GM12872 (cell line): ENCODE measurements at regions not wholly inside any gene's neighbourhood (a gene's known extent, or its start where the extent isn't known, plus 50 kb on each side); places are given as distances from the start of the nearest gene placed in this dataset.

Experiments
- TF ChIP-seq, protein P1 (sequence below): IDR thresholded peaks from 3 replicates; pipeline ENCODE4 v1.5.1; 2011; ENCODE audit warnings: low read depth, mild to moderate bottlenecking, low read length, moderate library complexity; ENCODE audit not compliant: insufficient read depth

DNA sequence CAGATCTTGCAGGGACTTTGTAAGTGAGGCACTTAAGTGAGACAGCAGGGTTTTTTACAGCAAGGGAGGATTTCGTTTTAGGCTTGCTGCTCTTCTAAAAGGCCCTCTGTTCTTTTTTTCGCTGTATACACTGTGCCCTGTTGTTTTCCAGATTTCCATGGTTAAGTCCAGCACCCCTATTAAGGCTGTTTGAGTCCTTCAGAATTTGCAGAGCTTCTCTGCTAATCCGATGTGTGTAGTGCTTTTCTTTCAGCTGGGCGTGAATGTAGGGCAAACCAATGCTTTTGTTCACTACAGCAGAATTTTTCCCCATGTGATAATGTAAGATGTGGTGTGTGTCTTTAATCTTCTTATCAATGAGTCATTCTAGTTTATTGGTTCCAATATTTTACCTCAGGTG lies 200.5 kb upstream of the RREB1 start:
- TF ChIP-seq, protein P1, sequence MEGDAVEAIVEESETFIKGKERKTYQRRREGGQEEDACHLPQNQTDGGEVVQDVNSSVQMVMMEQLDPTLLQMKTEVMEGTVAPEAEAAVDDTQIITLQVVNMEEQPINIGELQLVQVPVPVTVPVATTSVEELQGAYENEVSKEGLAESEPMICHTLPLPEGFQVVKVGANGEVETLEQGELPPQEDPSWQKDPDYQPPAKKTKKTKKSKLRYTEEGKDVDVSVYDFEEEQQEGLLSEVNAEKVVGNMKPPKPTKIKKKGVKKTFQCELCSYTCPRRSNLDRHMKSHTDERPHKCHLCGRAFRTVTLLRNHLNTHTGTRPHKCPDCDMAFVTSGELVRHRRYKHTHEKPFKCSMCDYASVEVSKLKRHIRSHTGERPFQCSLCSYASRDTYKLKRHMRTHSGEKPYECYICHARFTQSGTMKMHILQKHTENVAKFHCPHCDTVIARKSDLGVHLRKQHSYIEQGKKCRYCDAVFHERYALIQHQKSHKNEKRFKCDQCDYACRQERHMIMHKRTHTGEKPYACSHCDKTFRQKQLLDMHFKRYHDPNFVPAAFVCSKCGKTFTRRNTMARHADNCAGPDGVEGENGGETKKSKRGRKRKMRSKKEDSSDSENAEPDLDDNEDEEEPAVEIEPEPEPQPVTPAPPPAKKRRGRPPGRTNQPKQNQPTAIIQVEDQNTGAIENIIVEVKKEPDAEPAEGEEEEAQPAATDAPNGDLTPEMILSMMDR = no peak

DNA sequence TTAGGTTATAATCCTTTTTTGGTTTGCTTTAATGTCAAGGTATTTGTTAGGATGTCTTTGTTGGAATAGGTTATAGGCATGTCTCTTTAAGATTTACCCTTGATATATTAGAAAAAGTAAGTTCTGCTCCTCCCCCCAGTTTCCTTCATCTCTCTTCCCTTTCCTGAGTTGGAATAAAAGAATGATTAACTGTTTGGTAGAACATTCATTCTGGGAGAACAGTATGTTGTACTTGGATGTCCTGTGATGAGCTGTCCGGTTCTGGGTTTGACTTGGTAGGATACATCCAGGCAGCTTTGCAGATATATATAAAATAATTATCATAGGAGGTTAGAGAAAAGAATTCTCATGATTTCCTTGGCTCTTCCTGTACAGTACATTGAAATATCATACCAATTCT lies 199.6 kb upstream of the RREB1 start:
- TF ChIP-seq, protein P1 = no peak

DNA sequence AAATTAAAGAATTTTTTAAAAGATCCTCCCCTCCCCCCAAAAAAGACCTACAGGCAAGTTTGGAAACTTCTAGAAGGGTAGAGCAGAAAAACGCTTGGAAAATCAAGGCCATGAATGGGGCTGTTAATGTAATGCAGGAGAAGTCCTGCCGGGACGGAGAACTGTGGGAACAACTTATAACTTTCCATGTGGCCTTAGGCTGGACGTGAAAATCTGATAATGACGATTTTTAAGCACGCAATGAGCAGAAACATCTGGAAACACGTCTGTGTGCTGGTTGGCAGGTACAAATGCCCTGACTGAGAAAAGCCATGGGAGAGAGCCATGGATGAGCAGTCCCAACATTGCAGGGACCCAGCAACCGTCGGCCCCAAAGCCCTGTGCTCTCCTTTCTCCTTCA lies 198.7 kb upstream of the RREB1 start:
- TF ChIP-seq, protein P1 = no peak

DNA sequence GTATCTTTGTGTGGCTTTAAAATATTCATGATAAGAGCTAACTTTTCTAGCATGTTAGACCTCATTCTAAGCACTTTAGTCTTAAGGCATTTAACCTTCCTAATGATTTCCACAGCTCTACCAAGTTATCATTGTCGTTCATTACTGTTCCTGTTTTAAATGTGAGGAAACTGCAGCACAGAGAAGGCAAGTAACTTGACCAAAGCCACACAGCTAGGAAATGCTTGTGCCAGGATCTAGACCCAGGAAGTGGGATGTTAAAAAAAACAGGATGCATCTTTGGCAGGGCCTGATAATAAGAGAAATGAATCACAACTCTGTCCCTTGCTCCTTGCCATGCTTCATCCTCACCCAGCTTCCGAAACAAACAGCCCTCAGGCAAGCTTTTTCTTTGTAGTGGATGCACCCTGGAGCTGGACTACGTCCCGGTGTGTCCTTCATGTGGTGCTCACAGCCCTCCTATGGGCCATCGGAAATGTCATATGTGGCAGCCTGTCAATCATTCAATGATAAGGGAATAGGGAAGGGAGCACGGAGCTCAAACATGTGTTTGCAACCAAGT lies 196.9 kb upstream of the RREB1 start:
- TF ChIP-seq, protein P1 = no peak

DNA sequence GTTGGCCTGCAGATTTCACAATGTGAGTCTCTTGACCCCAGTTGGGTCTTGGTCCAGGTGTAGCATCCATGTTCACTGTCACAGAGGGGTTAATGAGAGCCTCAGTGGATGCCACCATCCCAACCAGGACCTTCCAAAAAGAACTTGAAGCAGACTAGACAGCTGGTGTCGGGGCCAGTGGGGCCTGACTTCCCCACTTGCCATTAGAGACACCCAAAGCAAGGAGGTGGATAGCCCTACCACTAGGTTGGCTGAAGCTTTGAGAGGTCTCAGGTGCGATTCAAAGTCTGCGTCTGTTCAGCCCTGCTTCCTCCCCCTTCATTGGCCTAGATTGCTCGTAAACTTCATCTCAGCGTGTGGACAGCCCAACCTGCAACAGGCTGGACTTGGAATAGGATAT lies 196.4 kb upstream of the RREB1 start:
- TF ChIP-seq, protein P1 = no peak

DNA sequence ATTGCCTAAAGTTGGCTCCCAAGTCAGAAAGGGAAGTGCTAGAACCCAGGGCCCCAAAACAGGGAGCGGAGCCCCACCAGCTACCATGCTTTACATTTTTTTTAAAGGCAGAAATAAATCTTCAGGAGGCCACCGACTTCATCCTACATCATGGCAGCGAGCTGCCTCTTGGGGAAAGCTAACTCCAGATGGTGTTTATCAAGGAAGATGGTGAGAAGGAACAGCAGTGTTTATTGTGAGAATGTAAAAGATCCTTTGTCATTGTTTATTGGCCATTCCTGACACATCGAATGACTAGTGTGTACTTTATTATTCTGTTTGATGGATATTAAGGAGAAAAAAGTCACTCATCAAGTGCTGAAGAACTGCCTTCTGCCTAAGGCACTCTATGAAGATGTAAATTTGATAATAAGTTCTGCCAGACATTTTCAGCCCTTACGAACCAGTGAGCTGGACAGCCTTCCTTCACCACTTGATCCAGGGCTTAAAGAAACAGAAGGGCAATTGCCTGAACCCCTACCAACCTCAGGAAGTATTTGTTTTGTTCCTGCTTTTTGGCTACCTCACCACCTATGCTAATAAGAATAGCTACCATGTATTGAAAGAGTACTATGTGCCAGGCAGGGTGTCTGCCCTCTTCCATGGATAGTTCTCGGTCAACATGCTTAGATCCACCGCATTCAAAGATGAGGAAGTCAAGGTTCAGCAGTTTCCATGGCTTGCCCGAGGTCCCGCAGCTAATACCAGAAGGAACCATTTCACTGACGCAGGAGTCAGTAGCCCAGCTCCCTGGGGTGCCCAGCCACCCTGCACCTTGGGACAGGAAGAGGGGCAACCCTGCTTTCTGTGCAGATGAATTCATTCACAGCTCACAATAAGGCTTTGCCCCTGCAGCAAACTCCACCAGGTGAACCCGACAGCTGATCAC lies 194.7 kb upstream of the RREB1 start:
- TF ChIP-seq, protein P1 = no peak

DNA sequence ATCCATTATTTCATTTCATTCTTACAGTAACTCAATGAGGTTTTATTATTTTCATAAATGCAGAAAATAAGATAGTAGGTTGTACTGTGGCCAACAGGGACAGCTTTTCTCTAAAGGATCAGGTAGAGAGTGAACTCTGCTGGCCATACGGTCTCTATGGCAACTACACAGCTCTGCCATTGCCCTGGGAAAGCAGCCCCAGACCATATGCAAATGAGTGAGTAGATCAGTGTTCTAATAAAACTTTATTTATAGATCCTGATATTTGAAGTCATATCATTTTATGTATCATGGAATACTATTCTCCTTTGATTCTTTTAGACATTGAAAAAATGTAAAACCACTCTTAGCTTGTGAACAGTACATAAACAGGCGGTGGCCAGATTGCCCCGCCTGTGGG lies 192.5 kb upstream of the RREB1 start:
- TF ChIP-seq, protein P1 = no peak
